ENCODE measurements at regions not wholly inside any gene's neighbourhood (a gene's known extent, or its start where the extent isn't known, plus 50 kb on each side); places are given as distances from the start of the nearest gene placed in this dataset.
"Not testable (repeated sequence)": the region's sequence is repeated elsewhere in the genome, so short reads cannot be mapped to it uniquely, and the experiment has no call there.

DNA sequence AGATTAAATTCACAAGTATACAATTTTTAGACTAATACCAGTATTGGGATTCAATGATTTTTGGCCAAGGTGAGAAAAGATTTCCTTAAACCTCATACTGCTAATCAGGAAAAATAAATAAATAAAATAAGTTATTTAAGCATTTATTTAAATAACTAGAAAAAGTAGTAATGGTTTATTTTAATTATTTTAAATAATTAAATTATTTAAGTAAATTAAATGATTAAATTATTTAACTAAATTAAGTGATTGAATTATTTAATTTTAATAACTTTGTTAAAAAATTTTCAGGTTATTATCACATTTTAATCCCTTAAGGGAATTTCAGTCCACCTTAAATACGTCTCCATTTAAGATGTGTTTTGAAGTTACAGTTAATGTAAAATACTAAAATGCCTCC, 1831.5 kb upstream of the MIR17HG start:
- 84 to 92% (median 89%) methylated on average over 1 of the region's 1 CpG for WGBS, 3 donors
- intact Hi-C loops (cut with DNase I), result no loop called here
- no peak overlapping the region for H3K4me3 ChIP-seq

DNA sequence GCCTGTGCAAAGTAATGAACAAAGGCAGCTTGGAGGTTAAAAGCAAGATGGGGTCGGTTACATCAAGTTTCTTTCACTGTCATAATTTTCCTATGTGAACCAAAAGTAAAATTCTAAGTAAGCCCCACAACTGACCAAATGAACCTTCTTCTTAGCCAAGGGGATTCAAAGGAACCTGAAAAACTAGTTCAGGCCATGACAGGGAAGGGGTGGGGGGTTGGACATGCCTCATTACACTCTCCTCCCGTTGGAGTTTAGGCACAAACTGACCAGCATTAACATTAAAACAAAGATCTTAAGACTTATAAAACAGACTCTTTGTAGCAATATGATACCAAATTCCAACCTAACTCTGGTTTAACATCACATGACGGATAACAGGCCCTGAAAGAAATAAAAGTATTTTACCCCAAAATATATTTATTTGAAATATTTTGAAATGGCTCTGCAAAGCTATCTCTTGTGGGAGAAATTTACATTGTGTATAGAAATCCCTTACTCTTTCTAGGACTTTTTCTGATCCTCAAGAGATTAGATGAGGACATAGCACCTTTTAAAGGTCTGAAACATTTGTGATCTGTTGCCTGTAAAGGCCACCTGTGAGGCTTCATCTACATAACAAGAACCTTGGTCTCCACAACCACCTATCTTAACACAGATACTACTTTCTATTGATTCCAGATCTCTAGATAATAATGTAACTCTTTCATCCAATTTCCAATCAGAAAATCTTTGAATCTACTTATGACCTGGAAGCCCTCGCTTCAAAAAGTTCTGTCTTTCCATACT, 1829.0 kb upstream of the MIR17HG start:
- Histone ChIP-seq H3K27ac (no peak overlapping the region), H3K9me3 (no peaks in the 10 kb centered on the region), H3K4me3 (no peak overlapping the region), H3K36me3 (no peaks in the 10 kb centered on the region), H3K4me1 (ENCODE audit: insufficient read depth) (no peaks in the 10 kb centered on the region), H3K27me3 (no peaks in the 10 kb centered on the region)
- intact Hi-C loops (cut with DNase I), result no loop called here
- no peak for DNase-seq
- 74 to 77% (median 74%) methylated on average over 4 of the region's 4 CpGs for WGBS, 3 donors
- no peak for TF ChIP-seq POLR2A (IDR thresholded peaks at IDR 0.05)
- TF ChIP-seq, protein P1, sequence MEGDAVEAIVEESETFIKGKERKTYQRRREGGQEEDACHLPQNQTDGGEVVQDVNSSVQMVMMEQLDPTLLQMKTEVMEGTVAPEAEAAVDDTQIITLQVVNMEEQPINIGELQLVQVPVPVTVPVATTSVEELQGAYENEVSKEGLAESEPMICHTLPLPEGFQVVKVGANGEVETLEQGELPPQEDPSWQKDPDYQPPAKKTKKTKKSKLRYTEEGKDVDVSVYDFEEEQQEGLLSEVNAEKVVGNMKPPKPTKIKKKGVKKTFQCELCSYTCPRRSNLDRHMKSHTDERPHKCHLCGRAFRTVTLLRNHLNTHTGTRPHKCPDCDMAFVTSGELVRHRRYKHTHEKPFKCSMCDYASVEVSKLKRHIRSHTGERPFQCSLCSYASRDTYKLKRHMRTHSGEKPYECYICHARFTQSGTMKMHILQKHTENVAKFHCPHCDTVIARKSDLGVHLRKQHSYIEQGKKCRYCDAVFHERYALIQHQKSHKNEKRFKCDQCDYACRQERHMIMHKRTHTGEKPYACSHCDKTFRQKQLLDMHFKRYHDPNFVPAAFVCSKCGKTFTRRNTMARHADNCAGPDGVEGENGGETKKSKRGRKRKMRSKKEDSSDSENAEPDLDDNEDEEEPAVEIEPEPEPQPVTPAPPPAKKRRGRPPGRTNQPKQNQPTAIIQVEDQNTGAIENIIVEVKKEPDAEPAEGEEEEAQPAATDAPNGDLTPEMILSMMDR (IDR thresholded peaks at IDR 0.05), result no peak
- no peak for TF ChIP-seq EP300 (IDR thresholded peaks at IDR 0.05)

More for the DNA sequence above, 1831.5 kb upstream of the MIR17HG start:
- TF ChIP-seq, protein P1 (IDR thresholded peaks at IDR 0.05), result no peak
- TF ChIP-seq POLR2A (IDR thresholded peaks at IDR 0.05) (no peak), EP300 (IDR thresholded peaks at IDR 0.05) (no peak)
- Histone ChIP-seq H3K27me3 (no peaks in the 10 kb centered on the region), H3K4me1 (ENCODE audit: insufficient read depth) (no peaks in the 10 kb centered on the region), H3K9me3 (no peaks in the 10 kb centered on the region), H3K27ac (no peak overlapping the region), H3K36me3 (no peaks in the 10 kb centered on the region)
- no peak for DNase-seq

DNA sequence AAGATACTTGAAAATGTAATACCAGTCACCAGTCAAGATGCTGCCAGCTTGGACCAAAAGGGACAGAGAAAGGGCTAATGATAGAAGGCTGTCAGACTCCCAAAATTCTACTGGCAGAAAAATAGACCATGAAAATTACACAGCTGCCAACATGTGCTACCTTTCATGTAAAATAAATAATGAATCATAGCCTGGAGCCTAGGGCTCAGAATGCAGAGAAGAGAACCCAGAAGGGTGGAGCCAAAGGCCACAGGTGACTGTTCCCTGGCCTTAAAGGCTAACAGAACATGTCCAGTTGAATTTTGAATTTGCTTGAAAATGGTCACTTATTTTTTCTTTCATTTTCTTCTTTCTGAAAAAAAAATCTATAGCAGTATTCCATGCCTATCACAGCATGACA, 1827.0 kb upstream of the MIR17HG start:
- intact Hi-C loops (cut with DNase I), result no loop called here
- Histone ChIP-seq H3K36me3 (no peaks in the 10 kb centered on the region), H3K9me3 (no peaks in the 10 kb centered on the region), H3K4me3 (no peak overlapping the region), H3K27me3 (no peaks in the 10 kb centered on the region), H3K4me1 (ENCODE audit: insufficient read depth) (no peaks in the 10 kb centered on the region), H3K27ac (no peak overlapping the region)
- TF ChIP-seq EP300 (IDR thresholded peaks at IDR 0.05) (no peak), POLR2A (IDR thresholded peaks at IDR 0.05) (no peak)
- TF ChIP-seq, protein P1 (IDR thresholded peaks at IDR 0.05), result no peak
- no peak for DNase-seq

DNA sequence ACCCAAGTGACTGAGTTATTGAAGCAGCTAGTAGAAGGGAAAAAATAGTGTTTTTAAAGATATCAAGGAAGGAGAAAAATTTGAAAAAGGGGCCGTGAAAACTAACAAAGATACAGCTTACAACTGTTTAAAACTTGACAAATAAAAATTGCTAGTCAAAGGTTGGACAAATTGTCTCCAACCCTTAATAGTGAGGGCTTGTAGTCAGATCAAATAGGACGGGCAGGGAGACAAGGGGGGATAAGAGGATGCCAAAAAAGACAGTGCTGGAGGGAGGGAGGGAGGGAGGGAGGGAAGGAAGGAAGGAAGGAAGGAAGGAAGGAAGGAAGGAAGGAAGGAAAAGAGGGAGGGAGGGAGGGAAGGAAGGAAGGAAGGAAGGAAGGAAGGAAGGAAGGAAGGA, 1825.8 kb upstream of the MIR17HG start:
- DNase-seq; H3K4me1 ChIP-seq (ENCODE audit: insufficient read depth); H3K9me3 ChIP-seq; intact Hi-C loops (cut with DNase I); H3K36me3 ChIP-seq; H3K27me3 ChIP-seq; H3K4me3 ChIP-seq; H3K27ac ChIP-seq: not testable (repeated sequence)
- 49 to 68% (median 53%) methylated on average over 2 of the region's 2 CpGs for WGBS, 3 donors

Data from ovary (tissue), 7 donors.